ENCODE measurements at regions not wholly inside any gene's neighbourhood (a gene's known extent, or its start where the extent isn't known, plus 50 kb on each side); places are given as distances from the start of the nearest gene placed in this dataset.

DNA sequence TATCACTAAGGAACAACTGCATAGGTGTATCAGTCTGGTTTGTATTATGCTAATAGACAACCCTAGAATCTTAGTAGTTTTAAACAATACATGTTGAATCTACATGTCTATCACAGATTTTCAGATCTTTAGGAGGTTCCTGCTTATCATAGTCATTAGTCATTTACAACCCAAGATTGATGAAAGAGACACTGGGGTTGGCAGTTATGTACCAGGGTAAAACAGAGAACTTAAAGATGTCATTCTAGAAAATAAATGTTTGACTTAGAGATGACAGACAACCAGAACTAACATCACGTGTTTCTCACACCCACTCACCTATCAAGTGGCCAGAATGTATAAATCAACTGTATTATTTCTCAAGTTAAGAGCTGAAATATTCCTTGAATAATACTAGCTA, 181.9 kb downstream of the PABPC4L start:
- TF ChIP-seq, protein P1, sequence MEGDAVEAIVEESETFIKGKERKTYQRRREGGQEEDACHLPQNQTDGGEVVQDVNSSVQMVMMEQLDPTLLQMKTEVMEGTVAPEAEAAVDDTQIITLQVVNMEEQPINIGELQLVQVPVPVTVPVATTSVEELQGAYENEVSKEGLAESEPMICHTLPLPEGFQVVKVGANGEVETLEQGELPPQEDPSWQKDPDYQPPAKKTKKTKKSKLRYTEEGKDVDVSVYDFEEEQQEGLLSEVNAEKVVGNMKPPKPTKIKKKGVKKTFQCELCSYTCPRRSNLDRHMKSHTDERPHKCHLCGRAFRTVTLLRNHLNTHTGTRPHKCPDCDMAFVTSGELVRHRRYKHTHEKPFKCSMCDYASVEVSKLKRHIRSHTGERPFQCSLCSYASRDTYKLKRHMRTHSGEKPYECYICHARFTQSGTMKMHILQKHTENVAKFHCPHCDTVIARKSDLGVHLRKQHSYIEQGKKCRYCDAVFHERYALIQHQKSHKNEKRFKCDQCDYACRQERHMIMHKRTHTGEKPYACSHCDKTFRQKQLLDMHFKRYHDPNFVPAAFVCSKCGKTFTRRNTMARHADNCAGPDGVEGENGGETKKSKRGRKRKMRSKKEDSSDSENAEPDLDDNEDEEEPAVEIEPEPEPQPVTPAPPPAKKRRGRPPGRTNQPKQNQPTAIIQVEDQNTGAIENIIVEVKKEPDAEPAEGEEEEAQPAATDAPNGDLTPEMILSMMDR (IDR thresholded peaks at IDR 0.05): no peak
- TF ChIP-seq RFX5 (IDR thresholded peaks at IDR 0.05) (no peak), SMC3 (IDR thresholded peaks at IDR 0.05) (no peak), EP300 (IDR thresholded peaks at IDR 0.05) (no peak), MAFK (IDR thresholded peaks at IDR 0.05; ENCODE audit: partially characterized antibody) (no peak), MAZ (IDR thresholded peaks at IDR 0.05; ENCODE audit: borderline replicate concordance, low read depth, low read length) (no peak)
- TF ChIP-seq, protein P2, sequence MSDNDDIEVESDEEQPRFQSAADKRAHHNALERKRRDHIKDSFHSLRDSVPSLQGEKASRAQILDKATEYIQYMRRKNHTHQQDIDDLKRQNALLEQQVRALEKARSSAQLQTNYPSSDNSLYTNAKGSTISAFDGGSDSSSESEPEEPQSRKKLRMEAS (IDR thresholded peaks at IDR 0.05): no peak

All from A549 (cell line).